GM12864 (cell line): ENCODE measurements at regions not wholly inside any gene's neighbourhood (a gene's known extent, or its start where the extent isn't known, plus 50 kb on each side); places are given as distances from the start of the nearest gene placed in this dataset.

Source experiments
- DNase-seq: peaks from one replicate; pipeline ENCODE4 v3.0.0-alpha.2; 2011; ENCODE audit warnings: low read depth
- H3K4me3 ChIP-seq: 2 replicates; pipeline ENCODE4 v1.5.1; 2011; ENCODE audit warnings: mild to moderate bottlenecking, low read depth, low read length, control low read depth
- TF ChIP-seq, protein P1 (sequence below): IDR thresholded peaks from 2 replicates; pipeline ENCODE4 v1.5.1; 2011; ENCODE audit warnings: low read depth, mild to moderate bottlenecking, moderate library complexity, low read length, control low read depth, inconsistent platforms; ENCODE audit errors: missing control alignments

DNA sequence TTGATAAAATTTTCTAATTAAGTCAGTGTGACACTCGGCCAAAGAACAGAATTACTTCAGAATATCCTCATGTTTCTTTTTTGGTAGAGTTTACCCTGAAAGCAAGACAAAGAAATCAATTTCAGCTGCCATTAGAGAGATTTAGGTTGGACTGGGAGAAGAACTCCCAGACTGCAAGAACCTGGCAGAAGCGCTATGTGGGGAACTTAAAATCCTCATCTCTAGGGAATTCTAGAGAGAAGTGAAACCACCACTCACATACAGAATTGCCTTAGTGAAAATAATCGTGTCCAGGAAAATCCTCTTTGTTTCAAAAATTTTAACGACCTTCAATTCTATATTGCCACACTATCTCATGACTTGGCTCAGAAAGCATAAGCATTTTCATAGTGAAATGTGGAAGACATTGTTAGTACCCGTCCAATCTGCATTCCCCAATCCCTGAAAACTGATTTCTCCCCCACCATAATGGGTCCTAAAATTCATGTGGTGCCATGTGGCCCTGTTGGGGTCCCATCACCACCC lies 297.3 kb upstream of the MEIS1 start:
- DNase-seq = no peak
- TF ChIP-seq, protein P1, sequence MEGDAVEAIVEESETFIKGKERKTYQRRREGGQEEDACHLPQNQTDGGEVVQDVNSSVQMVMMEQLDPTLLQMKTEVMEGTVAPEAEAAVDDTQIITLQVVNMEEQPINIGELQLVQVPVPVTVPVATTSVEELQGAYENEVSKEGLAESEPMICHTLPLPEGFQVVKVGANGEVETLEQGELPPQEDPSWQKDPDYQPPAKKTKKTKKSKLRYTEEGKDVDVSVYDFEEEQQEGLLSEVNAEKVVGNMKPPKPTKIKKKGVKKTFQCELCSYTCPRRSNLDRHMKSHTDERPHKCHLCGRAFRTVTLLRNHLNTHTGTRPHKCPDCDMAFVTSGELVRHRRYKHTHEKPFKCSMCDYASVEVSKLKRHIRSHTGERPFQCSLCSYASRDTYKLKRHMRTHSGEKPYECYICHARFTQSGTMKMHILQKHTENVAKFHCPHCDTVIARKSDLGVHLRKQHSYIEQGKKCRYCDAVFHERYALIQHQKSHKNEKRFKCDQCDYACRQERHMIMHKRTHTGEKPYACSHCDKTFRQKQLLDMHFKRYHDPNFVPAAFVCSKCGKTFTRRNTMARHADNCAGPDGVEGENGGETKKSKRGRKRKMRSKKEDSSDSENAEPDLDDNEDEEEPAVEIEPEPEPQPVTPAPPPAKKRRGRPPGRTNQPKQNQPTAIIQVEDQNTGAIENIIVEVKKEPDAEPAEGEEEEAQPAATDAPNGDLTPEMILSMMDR = no peak
- no peak overlapping the region for H3K4me3 ChIP-seq

DNA sequence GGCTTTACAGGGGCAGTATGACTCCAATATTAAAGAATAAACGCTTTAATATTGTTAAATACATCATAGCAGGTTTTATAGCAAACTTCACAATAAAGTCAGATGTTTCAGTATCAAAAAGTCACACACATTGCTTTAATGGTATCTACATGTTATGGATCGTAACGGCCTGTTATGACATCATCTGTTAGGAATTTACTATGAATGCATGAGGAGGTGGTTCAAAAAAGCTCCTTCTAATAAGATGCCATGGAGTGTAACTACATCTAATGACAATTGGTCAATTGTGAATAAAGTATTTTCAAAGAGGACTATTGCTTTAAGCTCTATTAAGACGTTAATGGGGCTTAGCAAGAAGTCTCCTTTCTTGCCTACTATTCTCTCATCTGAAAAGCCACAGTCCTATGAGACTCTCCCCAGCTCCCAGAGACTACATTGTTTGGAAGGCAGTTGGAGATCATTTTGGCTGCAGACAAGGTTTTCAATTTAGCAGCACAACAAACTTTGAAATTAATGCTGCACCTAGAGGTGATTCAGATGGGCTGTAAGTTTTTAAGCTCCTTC lies 300.7 kb upstream of the MEIS1 start:
- no peak for DNase-seq
- TF ChIP-seq, protein P1 = no peak
- no peak overlapping the region for H3K4me3 ChIP-seq

DNA sequence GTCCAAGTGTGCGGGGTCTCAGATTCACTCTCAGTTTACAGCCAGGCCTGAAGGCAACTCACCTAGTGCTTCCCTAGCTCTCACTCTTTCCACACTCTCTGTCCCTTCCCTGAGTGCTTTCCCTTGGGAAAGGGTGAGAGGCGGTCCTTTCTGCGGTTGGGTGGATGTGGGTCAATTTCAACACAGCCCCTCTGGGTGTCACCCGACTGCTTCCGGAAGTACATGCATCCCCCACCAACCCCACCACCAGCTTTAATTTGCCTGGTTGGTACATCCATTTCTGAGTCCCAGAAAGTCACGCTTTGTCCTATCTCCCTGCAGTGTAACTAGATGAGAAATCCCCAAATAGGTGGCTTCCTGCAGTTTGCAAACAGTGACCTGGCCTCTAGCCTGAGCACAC lies 307.3 kb upstream of the MEIS1 start:
- no peak for DNase-seq
- no peak overlapping the region for H3K4me3 ChIP-seq
- TF ChIP-seq, protein P1 = no peak

DNA sequence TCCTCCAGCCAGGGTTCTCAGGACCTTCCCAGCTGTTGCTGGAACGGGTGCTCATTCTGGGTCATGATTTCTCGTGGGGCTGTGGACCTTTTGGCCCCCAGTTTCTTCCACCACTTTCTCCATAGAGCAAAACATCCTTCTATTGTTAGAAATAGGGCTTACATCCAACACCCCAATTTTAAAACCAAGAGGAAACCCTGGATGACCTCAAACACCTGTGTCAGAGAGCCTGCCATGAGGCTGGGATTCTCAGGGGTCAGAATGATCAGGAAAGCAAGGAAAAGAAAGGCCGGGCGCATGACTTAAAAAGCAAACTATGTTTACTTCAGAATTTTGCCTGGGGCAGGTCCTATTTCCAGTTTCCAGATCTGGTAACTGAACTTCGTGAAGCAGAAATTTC lies 307.9 kb upstream of the MEIS1 start:
- H3K4me3 ChIP-seq = no peak overlapping the region
- DNase-seq = no peak
- TF ChIP-seq, protein P1 = no peak

DNA sequence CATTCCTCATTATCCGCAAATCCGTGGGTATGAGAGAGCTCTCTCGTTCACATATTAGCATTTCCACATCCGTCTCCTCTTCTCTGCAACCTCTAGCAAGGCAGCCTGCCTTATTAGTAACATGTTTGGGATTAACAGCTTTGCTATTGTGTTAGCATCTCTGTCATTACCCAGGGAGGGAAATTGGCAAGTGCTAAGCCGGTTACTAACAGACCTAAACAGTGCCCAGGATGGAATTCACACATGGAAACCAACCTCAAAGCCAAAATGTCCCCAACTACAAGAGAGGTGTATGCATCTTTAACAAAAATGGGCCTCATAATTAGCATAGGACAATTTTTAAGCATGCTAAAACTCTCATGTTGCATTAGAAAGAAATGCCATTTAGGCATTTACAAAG lies 309.0 kb upstream of the MEIS1 start:
- TF ChIP-seq, protein P1 = no peak
- H3K4me3 ChIP-seq = no peak overlapping the region
- no peak for DNase-seq

DNA sequence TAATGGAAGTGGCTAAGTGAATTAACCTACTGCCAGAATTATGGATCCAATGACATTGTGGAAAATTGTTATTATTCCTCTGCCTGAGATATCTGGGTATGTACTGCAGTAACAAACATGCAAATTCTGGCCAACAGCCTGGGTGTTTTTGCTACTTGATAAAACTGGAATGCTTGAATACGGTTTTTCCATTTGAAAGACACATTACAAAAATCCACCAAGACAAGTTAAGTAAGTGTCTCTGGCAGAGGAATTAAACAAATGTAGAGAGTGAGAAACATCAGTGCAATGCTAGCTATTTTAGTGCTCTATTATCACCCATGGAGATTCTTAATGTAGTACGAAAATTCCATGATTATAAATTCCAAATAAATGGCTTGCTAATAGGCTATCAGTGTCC lies 312.4 kb upstream of the MEIS1 start:
- no peak overlapping the region for H3K4me3 ChIP-seq
- no peak for DNase-seq
- TF ChIP-seq, protein P1 = no peak

DNA sequence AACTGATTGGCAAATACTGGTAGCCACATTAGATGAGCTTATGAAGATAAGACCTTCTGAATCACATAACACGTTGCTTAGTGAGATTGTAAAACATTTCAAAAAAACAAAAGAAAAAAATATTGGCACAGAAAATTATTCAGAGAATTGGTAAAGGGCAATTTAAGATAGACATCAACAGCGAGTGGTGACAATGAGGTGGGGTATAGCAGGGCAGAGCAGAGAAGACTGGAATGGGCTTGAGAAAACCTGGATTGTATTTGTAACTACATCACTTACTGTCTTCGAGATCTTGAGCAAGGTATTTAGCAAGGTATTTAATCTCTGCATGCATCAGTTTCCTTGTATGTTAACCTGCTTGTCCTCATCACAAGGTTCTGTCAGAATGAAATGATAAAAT lies 313.0 kb upstream of the MEIS1 start:
- H3K4me3 ChIP-seq = no peak overlapping the region
- DNase-seq = no peak
- TF ChIP-seq, protein P1 = no peak
